H1 (cell line): ENCODE measurements at regions not wholly inside any gene's neighbourhood (a gene's known extent, or its start where the extent isn't known, plus 50 kb on each side); places are given as distances from the start of the nearest gene placed in this dataset.

ENCODE experiments used
- CTCF ChIA-PET: fragments of 300-600 bp; sonication (Branson Sonifier 250); formaldehyde crosslinking; loops from one replicate; lab custom pipeline; 2021; ENCODE audit not compliant: partially characterized antibody; lab: Charles Lee
- POLR2A ChIA-PET: fragments of 300-600 bp; sonication (Branson Sonifier 250); formaldehyde crosslinking; loops from one replicate; lab custom pipeline; 2021; ENCODE audit warnings: inconsistent platforms; ENCODE audit not compliant: partially characterized antibody; lab: Charles Lee
- DNase-seq, 2 experiments: peaks; one replicate each; pipeline versions ENCODE4 v3.0.0 to v3.0.0-alpha.2; 2010 to 2022; ENCODE audit warnings: low spot score in 2 of 2, low read depth in 1 of 2, mixed read lengths in 1 of 2
- FAIRE-seq: peaks from 2 replicates; lab custom pipeline; 2011; peaks lifted over from hg19 to GRCh38; lab: Jason Lieb, UNC
- H2AFZ ChIP-seq: 2 replicates; pipeline ENCODE4 v1.8.1; 2012; ENCODE audit warnings: low read length, inconsistent platforms
- H2AK5ac ChIP-seq: 2 replicates; pipeline ENCODE4 v1.6.1; 2013; ENCODE audit warnings: low read depth, low read length
- H2BK120ac ChIP-seq: replicated peaks from 2 replicates; pipeline ENCODE3; 2013; ENCODE audit warnings: low read depth, low read length, inconsistent platforms
- H2BK12ac ChIP-seq: 2 replicates; pipeline ENCODE4 v1.6.1; 2013; ENCODE audit warnings: low read depth, low read length
- H2BK15ac ChIP-seq: 2 replicates; pipeline ENCODE4 v1.6.1; 2013; ENCODE audit warnings: low read length
- H2BK20ac ChIP-seq: 2 replicates; pipeline ENCODE4 v1.6.1; 2013; ENCODE audit warnings: low read length
- H2BK5ac ChIP-seq: 2 replicates; pipeline ENCODE4 v1.6.1; 2013; ENCODE audit warnings: low read depth, low read length
- H3K14ac ChIP-seq: 2 replicates; pipeline ENCODE4 v1.6.1; 2013; ENCODE audit warnings: inconsistent platforms; ENCODE audit not compliant: insufficient read length
- H3K18ac ChIP-seq: 2 replicates; pipeline ENCODE4 v1.6.1; 2013; ENCODE audit warnings: low read length; ENCODE audit errors: extremely low read depth
- H3K23ac ChIP-seq: 2 replicates; pipeline ENCODE4 v1.6.1; 2013; ENCODE audit warnings: inconsistent platforms; ENCODE audit not compliant: insufficient read length
- H3K23me2 ChIP-seq: 2 replicates; pipeline ENCODE4 v1.6.1; 2013; ENCODE audit warnings: low read depth, low read length
- H3K27ac ChIP-seq: 2 replicates; pipeline ENCODE4 v1.6.1; 2011; ENCODE audit warnings: low read depth, low read length, inconsistent platforms
- H3K27me3 ChIP-seq, 4 experiments: replicated peaks in 1 of 4; 1 replicate in 1 of 4; 2 replicates in 3 of 4; pipeline versions ENCODE4 v1.6.1 to v1.8.1; 2011 to 2013; ENCODE audit warnings: low read length in 3 of 4, mild to moderate bottlenecking in 3 of 4, inconsistent platforms in 2 of 4, mixed read lengths in 2 of 4, moderate library complexity in 1 of 4; ENCODE audit not compliant: control insufficient read depth in 3 of 4, insufficient read depth in 3 of 4; ENCODE audit errors: extremely low read depth in 1 of 4
- H3K36me3 ChIP-seq, 4 experiments: 2 replicates each; pipeline versions ENCODE4 v1.6.1 to v1.8.1; 2011 to 2013; ENCODE audit warnings: mild to moderate bottlenecking in 4 of 4, low read length in 3 of 4, moderate library complexity in 2 of 4, control low read depth in 1 of 4, inconsistent platforms in 1 of 4; ENCODE audit not compliant: insufficient read depth in 4 of 4, control insufficient read depth in 2 of 4
- H3K4ac ChIP-seq: replicated peaks from 2 replicates; pipeline ENCODE3; 2013; ENCODE audit warnings: low read length, low read depth, mixed read lengths, inconsistent platforms; ENCODE audit not compliant: insufficient read length
- H3K4me1 ChIP-seq, 4 experiments: replicated peaks in 1 of 4; 1 replicate in 1 of 4; 2 replicates in 3 of 4; pipeline versions ENCODE4 v1.6.1 to v1.8.1; 2011 to 2013; ENCODE audit warnings: low read length in 3 of 4, inconsistent platforms in 2 of 4, mixed read lengths in 1 of 4; ENCODE audit not compliant: insufficient read depth in 4 of 4, control insufficient read depth in 3 of 4
- H3K4me2 ChIP-seq, 2 experiments: 2 replicates each; pipeline versions ENCODE4 v1.6.1 to v1.8.1; 2011 to 2013; ENCODE audit warnings: low read depth in 2 of 2, low read length in 2 of 2, control low read depth in 1 of 2, inconsistent platforms in 1 of 2, mild to moderate bottlenecking in 1 of 2; ENCODE audit not compliant: insufficient read depth in 1 of 2
- H3K4me3 ChIP-seq, 4 experiments: fragments of 200-600, 300-600 bp in 1 of 4; sonication (generic), shearing (Covaris generic), sonication (Bioruptor Twin) in 1 of 4; 2 replicates each; pipeline versions ENCODE4 v1.5.1 to v1.8.1; 2011 to 2016; ENCODE audit warnings: low read length in 4 of 4, low read depth in 3 of 4, control low read depth in 2 of 4, inconsistent platforms in 2 of 4, mild to moderate bottlenecking in 2 of 4, mixed read lengths in 1 of 4, moderate library complexity in 1 of 4; ENCODE audit not compliant: insufficient read depth in 2 of 4; ENCODE audit errors: extremely low read depth in 1 of 4
- H3K56ac ChIP-seq: replicated peaks from 2 replicates; pipeline ENCODE3; 2013; ENCODE audit warnings: low read depth, mild to moderate bottlenecking, mixed read lengths, low read length, inconsistent platforms; ENCODE audit not compliant: insufficient read length
- H3K79me1 ChIP-seq: 2 replicates; pipeline ENCODE4 v1.6.1; 2013; ENCODE audit warnings: low read depth, low read length, control low read depth
- H3K79me2 ChIP-seq, 2 experiments: 2 replicates each; pipeline versions ENCODE4 v1.6.1 to v1.8.1; 2012 to 2013; ENCODE audit warnings: low read length in 2 of 2, mild to moderate bottlenecking in 2 of 2, inconsistent platforms in 1 of 2; ENCODE audit not compliant: insufficient read depth in 2 of 2, control insufficient read depth in 1 of 2
- H3K9ac ChIP-seq, 4 experiments: replicated peaks in 1 of 4; 1 replicate in 1 of 4; 2 replicates in 3 of 4; pipeline versions ENCODE4 v1.6.1 to v1.8.1; 2011 to 2013; ENCODE audit warnings: low read depth in 3 of 4, low read length in 3 of 4, control low read depth in 2 of 4, mild to moderate bottlenecking in 2 of 4, moderate library complexity in 2 of 4, inconsistent platforms in 1 of 4; ENCODE audit errors: extremely low read depth in 1 of 4
- H3K9me3 ChIP-seq, 2 experiments: 2 replicates each; pipeline versions ENCODE4 v1.6.1 to v1.8.1; 2012 to 2013; ENCODE audit warnings: mild to moderate bottlenecking in 2 of 2, moderate library complexity in 2 of 2, control low read depth in 1 of 2, inconsistent platforms in 1 of 2, low read depth in 1 of 2, low read length in 1 of 2, mixed read lengths in 1 of 2; ENCODE audit not compliant: insufficient read depth in 2 of 2
- H4K20me1 ChIP-seq, 2 experiments: replicated peaks in 1 of 2; 2 replicates each; pipeline versions ENCODE3 to v1.8.1; 2011 to 2013; ENCODE audit warnings: inconsistent platforms in 2 of 2, low read length in 2 of 2, mild to moderate bottlenecking in 1 of 2; ENCODE audit not compliant: insufficient read depth in 2 of 2, control insufficient read depth in 1 of 2
- H4K5ac ChIP-seq: 2 replicates; pipeline ENCODE4 v1.6.1; 2013; ENCODE audit warnings: low read length, low read depth, mixed read lengths, inconsistent platforms; ENCODE audit not compliant: insufficient read length
- H4K8ac ChIP-seq: 2 replicates; pipeline ENCODE4 v1.8.0; 2013; ENCODE audit warnings: mild to moderate bottlenecking, moderate library complexity, low read length, inconsistent platforms; ENCODE audit not compliant: insufficient read depth; ENCODE audit errors: extremely low read depth
- H4K91ac ChIP-seq: replicated peaks from 2 replicates; pipeline ENCODE3; 2013; ENCODE audit warnings: low read length, mixed read lengths, inconsistent platforms; ENCODE audit not compliant: insufficient read length
- JUN ChIP-seq: IDR thresholded peaks from 2 replicates; pipeline ENCODE4 v1.6.1; 2011; ENCODE audit warnings: low read depth, mild to moderate bottlenecking, improper control_type of control experiment, low read length
- WGBS, 2 experiments: shearing (Covaris generic) in 1 of 2; methylation state at CpG; one replicate each; pipeline versions ENCODE4 v1.1.6 to v1.1.7; 2013 to 2015; ENCODE audit warnings: low lambda C conversion rate in 2 of 2, mixed read lengths in 2 of 2, inconsistent platforms in 1 of 2, low coverage in 1 of 2, missing lambda C conversion rate in 1 of 2; ENCODE audit not compliant: insufficient replicate concordance in 2 of 2, insufficient coverage in 1 of 2, insufficient read length in 1 of 2; ENCODE audit errors: extremely low coverage in 1 of 2, missing lambda C conversion rate in 1 of 2; 5-methylcytosine and 5-hydroxymethylcytosine counted together

- no peak for TF ChIP-seq JUN
- TF ChIP-seq, all 59 proteins: peak for 0
- H4K8ac ChIP-seq, result no peak overlapping the region
- POLR2A ChIA-PET, result no interaction called here
- no peak overlapping the region for H2BK15ac ChIP-seq
- H3K56ac ChIP-seq, result no peak overlapping the region
- no peaks in the 10 kb centered on the region for H3K23me2 ChIP-seq
- DNase-seq (no peak), FAIRE-seq (no peak)
- H2BK20ac ChIP-seq, result no peak overlapping the region
- no peak overlapping the region for H3K4ac ChIP-seq
- H2BK12ac ChIP-seq, result no peak overlapping the region
- no peaks in the 10 kb centered on the region for H3K79me2 ChIP-seq
- no peaks in the 10 kb centered on the region for H3K4me1 ChIP-seq
- 91% methylated on average over 4 of the region's 4 CpGs; no CpG with 5 or more reads in 1 of the 2 experiments for WGBS, 2 experiments
- H4K5ac ChIP-seq, result no peak overlapping the region
- no peak overlapping the region for H2BK5ac ChIP-seq
- H2BK120ac ChIP-seq, result no peak overlapping the region
- no peak overlapping the region for H3K4me2 ChIP-seq
- no peak overlapping the region for H2AFZ ChIP-seq
- CTCF ChIA-PET, result no interaction called here
- no peak overlapping the region for H2AK5ac ChIP-seq
- H3K14ac ChIP-seq, result no peak overlapping the region
- no peak overlapping the region for H3K9ac ChIP-seq
- no peak overlapping the region for H3K23ac ChIP-seq
- no peaks in the 10 kb centered on the region for H4K20me1 ChIP-seq
- no peak overlapping the region for H3K27ac ChIP-seq
- H4K91ac ChIP-seq, result no peak overlapping the region
- H3K18ac ChIP-seq, result no peak overlapping the region
- H3K27me3 ChIP-seq, result no peaks in the 10 kb centered on the region
- no peaks in the 10 kb centered on the region for H3K36me3 ChIP-seq
- H3K4me3 ChIP-seq, result no peak overlapping the region
- no peaks in the 10 kb centered on the region for H3K9me3 ChIP-seq
- no peaks in the 10 kb centered on the region for H3K79me1 ChIP-seq
Measured at GRCh38 chr4:19694812-19695211, 556.9 kb upstream of the SLIT2 start.
